Activated naive CD4-positive, alpha-beta T cell treated with anti-CD3 and anti-CD28 coated beads, Interleukin-2, amount 10 ng/mL, durations not matched to agents 7 days and 5 days (primary cell): ENCODE measurements at regions not wholly inside any gene's neighbourhood (a gene's known extent, or its start where the extent isn't known, plus 50 kb on each side); places are given as distances from the start of the nearest gene placed in this dataset.
"Not testable (repeated sequence)": the region's sequence is repeated elsewhere in the genome, so short reads cannot be mapped to it uniquely, and the experiment has no call there.

ENCODE experiments used
- CTCF ChIA-PET: fragments of 350-600 bp; sonication (Branson Sonifier 250); formaldehyde crosslinking; loops from one replicate; lab custom pipeline; 2021; ENCODE audit warnings: antibody characterized with exemption; lab: Charles Lee
- DNase-seq: peaks from one replicate; pipeline ENCODE4 v3.0.0-alpha.2; 2020
- H3K27ac Mint-ChIP-seq: one replicate; pipeline ENCODE4 v1.8.0; 2021; ENCODE audit warnings: mild to moderate bottlenecking, moderate library complexity, mixed read lengths
- H3K27me3 Mint-ChIP-seq: one replicate; pipeline ENCODE4 v1.8.0; 2021; ENCODE audit warnings: mild to moderate bottlenecking, mixed read lengths
- H3K36me3 Mint-ChIP-seq: one replicate; pipeline ENCODE4 v1.8.0; 2021; ENCODE audit warnings: mixed read lengths
- H3K4me1 Mint-ChIP-seq: one replicate; pipeline ENCODE4 v1.8.0; 2021; ENCODE audit warnings: mixed read lengths
- H3K4me3 Mint-ChIP-seq: one replicate; pipeline ENCODE4 v1.8.0; 2021; ENCODE audit warnings: mild to moderate bottlenecking, moderate library complexity, mixed read lengths
- H3K9me3 Mint-ChIP-seq: one replicate; pipeline ENCODE4 v1.8.0; 2021; ENCODE audit warnings: mixed read lengths

DNA sequence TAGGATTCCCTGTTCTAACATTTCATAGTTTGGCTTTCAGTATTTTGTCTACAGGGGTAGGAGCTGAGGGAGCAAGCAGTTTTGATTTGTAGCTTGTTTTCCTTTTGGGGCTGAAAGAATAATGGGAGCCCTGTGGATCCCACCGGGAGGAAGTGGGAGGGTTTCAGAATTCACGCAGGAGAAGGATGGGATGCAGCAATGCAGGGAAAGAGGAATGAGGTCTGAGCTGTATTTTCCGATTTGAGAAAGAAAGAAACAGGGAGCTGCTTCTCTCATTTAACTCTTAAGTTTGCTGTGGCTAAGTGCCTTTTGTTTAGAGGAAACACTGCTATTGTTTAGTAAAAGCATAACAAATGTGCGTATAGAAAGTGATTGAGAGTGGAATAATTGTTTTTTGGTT, 141.0 kb downstream of the ADCYAP1 start:
- Mint-ChIP-seq H3K27ac (no peak overlapping the region), H3K36me3 (no peaks in the 10 kb centered on the region), H3K4me3 (no peak overlapping the region), H3K4me1 (no peaks in the 10 kb centered on the region), H3K27me3 (no peaks in the 10 kb centered on the region), H3K9me3 (no peaks in the 10 kb centered on the region)
- DNase-seq: no peak
- CTCF ChIA-PET: no interaction called here

DNA sequence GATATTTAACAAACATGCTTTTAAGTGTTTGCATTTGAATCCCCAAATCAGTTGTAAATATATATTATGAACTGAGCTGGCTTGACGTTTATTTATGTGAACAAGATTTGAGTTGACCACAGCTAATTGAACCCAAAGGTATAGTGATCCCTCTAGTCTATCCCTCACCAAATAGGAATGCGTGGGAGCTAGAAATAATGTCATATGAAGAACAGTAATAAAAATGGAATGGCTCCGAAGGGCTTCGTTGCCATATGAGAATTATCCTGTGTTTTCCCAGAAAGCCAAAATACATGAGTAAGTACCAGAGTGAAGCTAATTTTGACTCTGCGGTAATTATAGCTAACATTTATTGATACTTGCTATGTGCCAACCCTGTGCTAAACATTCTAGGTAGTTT, 142.7 kb downstream of the ADCYAP1 start:
- no peak for DNase-seq
- Mint-ChIP-seq H3K36me3 (no peaks in the 10 kb centered on the region), H3K27me3 (no peaks in the 10 kb centered on the region), H3K9me3 (no peaks in the 10 kb centered on the region), H3K4me1 (no peaks in the 10 kb centered on the region), H3K27ac (no peak overlapping the region), H3K4me3 (no peak overlapping the region)
- CTCF ChIA-PET: no interaction called here

- Mint-ChIP-seq H3K27ac (no peak overlapping the region), H3K9me3 (no peaks in the 10 kb centered on the region), H3K27me3 (no peaks in the 10 kb centered on the region), H3K4me1 (no peaks in the 10 kb centered on the region), H3K4me3 (no peak overlapping the region), H3K36me3 (no peaks in the 10 kb centered on the region)
- no peak for DNase-seq
- CTCF ChIA-PET: no interaction called here
These were observed 143.4 kb downstream of the ADCYAP1 start for GRCh38 chr18:1048032-1048431.

GRCh38 chr18:1049173-1049572, 144.5 kb downstream of the ADCYAP1 start:
- CTCF ChIA-PET: no interaction called here
- H3K27ac Mint-ChIP-seq: no peak overlapping the region
- H3K9me3 Mint-ChIP-seq: no peaks in the 10 kb centered on the region
- no peaks in the 10 kb centered on the region for H3K36me3 Mint-ChIP-seq
- DNase-seq: no peak
- H3K27me3 Mint-ChIP-seq: no peaks in the 10 kb centered on the region
- no peak overlapping the region for H3K4me3 Mint-ChIP-seq
- H3K4me1 Mint-ChIP-seq: no peaks in the 10 kb centered on the region

DNA sequence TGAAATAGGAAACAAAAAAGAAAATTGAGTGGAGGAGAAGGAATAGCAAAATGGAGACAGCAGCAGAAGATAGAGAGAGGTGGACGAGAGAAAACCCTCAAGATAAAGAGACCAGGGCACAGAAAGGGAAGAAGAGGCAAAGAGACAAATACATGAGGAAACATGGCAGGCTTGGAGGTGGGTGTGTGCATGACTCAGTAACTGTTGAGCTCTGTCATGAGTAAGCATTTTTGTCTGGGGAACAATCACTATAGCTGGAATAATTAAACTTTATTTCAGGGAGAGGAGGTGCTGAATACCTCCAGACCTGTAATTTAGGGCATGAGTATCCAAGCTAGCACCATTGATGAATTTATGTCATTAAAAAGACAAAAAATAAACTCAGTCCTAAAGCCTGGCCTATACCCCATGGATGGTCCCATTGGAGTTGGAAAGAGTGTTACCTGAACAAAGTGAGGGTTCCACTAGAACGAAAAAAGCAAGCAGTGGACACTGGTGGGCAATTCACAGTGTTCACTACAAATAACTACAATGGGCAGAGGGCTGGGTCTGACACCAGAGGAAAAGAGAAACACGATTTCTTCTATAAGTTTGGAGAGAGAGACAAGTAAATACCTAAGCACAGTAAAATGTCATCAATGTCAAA, 145.5 kb downstream of the ADCYAP1 start:
- CTCF ChIA-PET: no interaction called here
- Mint-ChIP-seq H3K27me3 (no peaks in the 10 kb centered on the region), H3K4me3 (no peak overlapping the region), H3K4me1 (no peaks in the 10 kb centered on the region), H3K36me3 (no peaks in the 10 kb centered on the region), H3K27ac (no peak overlapping the region), H3K9me3 (no peaks in the 10 kb centered on the region)
- no peak for DNase-seq

- no peak for DNase-seq
- Mint-ChIP-seq H3K27me3 (no peaks in the 10 kb centered on the region), H3K4me3 (no peak overlapping the region), H3K27ac (no peak overlapping the region), H3K36me3 (no peaks in the 10 kb centered on the region), H3K4me1 (no peaks in the 10 kb centered on the region), H3K9me3 (no peaks in the 10 kb centered on the region)
- CTCF ChIA-PET: no interaction called here
These were observed 147.6 kb downstream of the ADCYAP1 start for GRCh38 chr18:1052301-1052700.

DNA sequence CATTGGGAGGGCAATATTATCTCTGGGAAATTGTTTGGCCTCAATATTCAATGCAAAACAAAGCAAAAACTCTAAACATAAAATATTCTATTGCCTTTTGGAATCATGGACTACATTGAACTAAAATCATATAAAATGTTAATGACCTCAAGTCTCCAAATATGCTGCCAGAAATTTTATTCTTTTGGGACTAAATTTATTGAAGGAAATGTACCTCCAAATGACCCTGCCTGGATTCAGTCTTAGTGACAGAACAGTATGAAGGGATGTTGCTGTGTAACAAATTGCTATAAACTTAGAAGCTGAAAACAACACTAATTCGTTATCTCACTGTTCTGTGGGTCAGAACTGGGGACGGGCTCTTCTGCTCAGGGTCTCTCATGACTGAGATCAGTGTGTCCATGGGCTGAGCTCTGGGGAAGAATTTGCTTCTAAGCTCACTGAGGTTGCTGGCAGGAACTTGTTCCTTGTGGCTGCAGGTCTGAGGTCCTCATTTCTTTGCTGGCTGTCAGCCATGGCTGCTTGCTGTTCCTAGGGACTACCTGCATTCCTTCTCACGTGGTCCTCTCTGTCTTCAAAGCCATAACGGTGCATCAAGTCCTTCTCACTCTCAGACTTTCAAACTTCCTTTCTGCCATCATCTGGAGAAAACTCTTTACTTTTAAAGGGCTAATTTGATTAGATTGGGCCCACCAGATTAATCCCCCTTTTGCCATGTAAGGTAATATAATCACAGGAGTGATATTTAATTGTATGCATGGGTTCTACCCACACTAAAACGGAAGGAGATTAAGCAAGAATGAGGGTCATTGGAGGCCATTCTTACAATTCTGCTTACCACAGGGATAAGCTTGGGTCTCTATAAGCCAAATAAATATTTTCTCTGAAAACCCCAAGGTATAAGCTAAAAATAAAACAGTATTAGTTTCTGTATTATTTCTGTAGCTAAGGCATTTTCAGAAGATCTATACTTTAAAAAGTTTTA, 149.0 kb downstream of the ADCYAP1 start:
- no peak for DNase-seq
- Mint-ChIP-seq H3K4me3 (no peak overlapping the region), H3K4me1 (no peaks in the 10 kb centered on the region), H3K36me3 (no peaks in the 10 kb centered on the region), H3K27me3 (no peaks in the 10 kb centered on the region), H3K27ac (no peak overlapping the region), H3K9me3 (peaks cover 3% of the 10 kb centered on the region)
- CTCF ChIA-PET: no interaction called here

DNA sequence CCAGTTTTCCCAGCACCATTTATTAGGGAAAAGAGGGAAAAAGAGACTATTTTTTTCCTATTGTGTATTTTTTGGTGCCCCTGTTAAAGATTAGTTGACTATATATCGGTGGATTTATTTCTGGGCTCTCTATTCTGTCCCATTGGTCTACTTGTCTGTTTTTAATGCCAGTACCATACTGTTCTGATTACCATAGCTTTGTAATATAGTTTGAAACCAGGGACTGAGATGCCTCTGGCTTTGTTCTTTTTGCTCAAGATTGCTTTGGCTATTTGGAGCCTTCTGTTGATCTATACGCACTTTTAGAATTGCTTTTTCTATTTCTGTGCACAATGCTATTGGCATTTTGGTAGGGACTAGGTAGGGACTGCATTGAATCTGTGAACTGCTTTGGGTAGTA, 151.7 kb downstream of the ADCYAP1 start:
- H3K4me1 Mint-ChIP-seq: no peaks in the 10 kb centered on the region

GRCh38 chr18:1057367-1057766, 152.7 kb downstream of the ADCYAP1 start:
- Mint-ChIP-seq H3K9me3 (peaks cover 6% of the 10 kb centered on the region), H3K27me3 (no peaks in the 10 kb centered on the region), H3K4me1 (no peaks in the 10 kb centered on the region), H3K27ac (no peak overlapping the region), H3K4me3 (no peak overlapping the region), H3K36me3 (no peaks in the 10 kb centered on the region)
- CTCF ChIA-PET: no interaction called here
- DNase-seq: no peak

More for the DNA sequence above, 151.7 kb downstream of the ADCYAP1 start:
- no peak for DNase-seq
- peaks cover 6% of the 10 kb centered on the region for H3K9me3 Mint-ChIP-seq
- H3K27me3 Mint-ChIP-seq: no peaks in the 10 kb centered on the region
- H3K27ac Mint-ChIP-seq: no peak overlapping the region
- H3K4me3 Mint-ChIP-seq: no peak overlapping the region
- CTCF ChIA-PET: no interaction called here
- H3K36me3 Mint-ChIP-seq: no peaks in the 10 kb centered on the region

DNA sequence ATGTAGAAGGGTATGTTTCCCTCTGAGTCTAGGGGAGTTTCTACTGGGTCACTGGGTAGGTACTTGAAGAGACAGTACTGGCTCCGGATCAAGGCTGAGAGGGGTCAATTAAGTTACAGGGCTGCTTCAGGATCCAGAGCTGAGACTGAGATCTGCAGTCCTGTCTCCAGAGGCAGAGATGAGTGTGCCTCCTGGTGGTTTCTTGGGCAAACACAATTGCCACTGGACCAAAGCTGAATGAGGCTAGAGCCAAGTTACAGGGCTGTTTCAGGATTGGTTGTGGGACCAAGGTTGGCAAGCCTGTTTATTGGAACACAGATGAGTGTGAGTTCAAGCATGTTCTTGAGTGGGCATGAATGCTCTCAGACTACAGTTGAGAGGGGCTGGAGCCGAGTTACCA, 157.9 kb downstream of the ADCYAP1 start:
- Mint-ChIP-seq H3K9me3 (peaks cover 5% of the 10 kb centered on the region), H3K4me1 (no peaks in the 10 kb centered on the region), H3K36me3 (no peaks in the 10 kb centered on the region), H3K27ac (no peak overlapping the region), H3K4me3 (no peak overlapping the region), H3K27me3 (no peaks in the 10 kb centered on the region)
- CTCF ChIA-PET: no interaction called here
- no peak for DNase-seq

DNA sequence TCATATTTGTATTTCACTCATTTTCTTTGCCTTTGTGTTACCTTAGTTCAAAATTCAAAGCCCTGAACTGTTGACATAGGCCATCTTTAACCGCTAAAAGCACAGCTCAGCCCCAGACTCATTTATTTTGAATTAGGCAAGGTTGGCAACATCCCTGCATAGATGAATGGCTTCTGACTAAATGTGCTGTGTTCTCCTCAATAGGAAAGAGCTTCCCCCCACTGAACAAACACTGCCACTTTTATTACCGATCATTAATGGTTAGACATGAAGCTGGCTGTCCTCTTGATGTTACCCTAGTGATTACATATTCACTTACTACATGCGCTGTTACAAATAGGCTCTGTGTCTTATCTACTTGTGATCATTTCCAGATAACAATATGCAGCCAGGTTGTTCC, 170.7 kb downstream of the ADCYAP1 start:
- no peaks in the 10 kb centered on the region for H3K9me3 Mint-ChIP-seq
- H3K4me3 Mint-ChIP-seq: no peak overlapping the region
- H3K4me1 Mint-ChIP-seq: no peaks in the 10 kb centered on the region
- H3K27me3 Mint-ChIP-seq: no peaks in the 10 kb centered on the region
- DNase-seq: no peak
- no peak overlapping the region for H3K27ac Mint-ChIP-seq
- H3K36me3 Mint-ChIP-seq: no peaks in the 10 kb centered on the region
- CTCF ChIA-PET: no interaction called here

DNA sequence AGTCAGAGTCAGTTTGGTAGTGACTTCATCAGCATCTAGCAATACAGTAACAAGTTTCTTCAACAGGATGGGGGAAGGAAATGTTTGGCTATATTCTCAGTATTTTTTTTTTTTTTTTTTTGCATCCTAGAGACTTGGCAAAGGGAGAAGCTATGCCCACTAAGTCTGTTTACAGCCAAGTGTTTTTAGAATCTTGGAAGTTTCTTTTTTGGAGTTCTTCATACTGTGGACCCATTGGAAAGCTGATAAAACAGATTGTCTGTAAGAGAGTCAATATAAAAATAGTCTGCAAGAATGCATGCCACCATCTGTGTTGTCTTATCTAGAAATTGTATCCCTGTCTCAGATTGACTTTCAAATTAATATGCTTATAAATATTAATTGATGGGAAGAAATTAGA, 171.2 kb downstream of the ADCYAP1 start:
- Mint-ChIP-seq H3K9me3 (no peaks in the 10 kb centered on the region), H3K4me1 (no peaks in the 10 kb centered on the region), H3K4me3 (no peak overlapping the region), H3K27me3 (no peaks in the 10 kb centered on the region), H3K27ac (no peak overlapping the region), H3K36me3 (no peaks in the 10 kb centered on the region)
- no peak for DNase-seq
- CTCF ChIA-PET: no interaction called here

DNA sequence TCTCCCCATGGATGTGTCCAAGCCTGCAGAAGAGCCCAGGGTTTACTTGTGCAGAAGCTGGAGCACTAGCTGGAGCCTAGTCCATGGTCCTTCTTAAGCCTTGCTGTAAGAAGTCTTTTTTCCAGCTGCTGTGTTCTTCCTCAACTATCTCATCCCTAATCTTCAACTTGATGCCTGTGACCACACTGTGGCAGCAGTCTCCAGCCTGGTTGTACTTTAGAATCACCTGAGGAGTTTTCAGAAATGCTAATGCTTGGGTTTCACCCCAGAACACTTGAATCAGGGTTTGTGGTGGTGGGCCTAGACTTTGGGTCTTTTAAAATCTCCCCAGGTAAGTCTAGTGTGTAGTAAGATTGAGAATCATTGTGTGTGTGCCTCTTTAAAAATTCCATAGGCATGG, 173.6 kb downstream of the ADCYAP1 start:
- H3K27me3 Mint-ChIP-seq: no peaks in the 10 kb centered on the region
- no peak overlapping the region for H3K27ac Mint-ChIP-seq
- H3K36me3 Mint-ChIP-seq: no peaks in the 10 kb centered on the region
- no peak for DNase-seq
- no peaks in the 10 kb centered on the region for H3K4me1 Mint-ChIP-seq
- H3K4me3 Mint-ChIP-seq: no peak overlapping the region
- CTCF ChIA-PET: no interaction called here
- no peaks in the 10 kb centered on the region for H3K9me3 Mint-ChIP-seq

DNA sequence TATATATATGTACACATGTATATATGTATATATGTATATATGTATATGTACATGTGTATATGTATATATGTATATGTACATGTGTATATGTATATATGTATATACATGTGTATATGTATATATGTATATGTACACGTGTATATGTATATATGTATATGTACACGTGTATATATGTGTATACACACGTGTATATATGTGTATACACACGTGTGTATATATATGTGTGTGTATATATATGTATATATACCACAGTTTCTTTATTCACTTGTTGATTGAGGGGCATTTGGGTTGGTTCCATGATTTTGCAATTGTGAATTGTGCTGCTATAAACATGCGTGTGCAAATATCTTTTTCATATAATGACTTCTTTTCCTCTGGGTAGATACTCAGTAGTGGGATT, 179.0 kb downstream of the ADCYAP1 start:
- CTCF ChIA-PET, H3K4me1 Mint-ChIP-seq, H3K9me3 Mint-ChIP-seq, H3K36me3 Mint-ChIP-seq, DNase-seq, H3K4me3 Mint-ChIP-seq, H3K27ac Mint-ChIP-seq, H3K27me3 Mint-ChIP-seq: not testable (repeated sequence)

DNA sequence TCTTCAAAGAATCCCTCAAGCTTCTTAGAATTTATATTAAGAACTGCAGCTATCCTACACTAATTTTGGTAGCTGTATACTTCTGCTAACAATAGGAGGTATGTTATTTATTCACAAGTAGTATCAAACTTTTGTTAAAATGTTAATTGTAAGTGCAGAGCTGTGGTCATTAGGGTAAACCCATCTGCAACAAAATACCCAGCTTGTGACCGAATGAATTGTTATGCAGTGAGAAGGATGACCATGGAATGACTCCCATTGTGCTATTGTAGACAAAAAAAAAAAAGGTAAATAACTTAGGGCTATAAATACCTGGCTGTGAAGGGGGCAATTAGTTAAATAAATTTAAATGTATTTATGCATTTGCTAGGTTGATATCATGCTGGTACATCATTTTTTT, 186.1 kb downstream of the ADCYAP1 start:
- Mint-ChIP-seq H3K36me3 (no peaks in the 10 kb centered on the region), H3K4me3 (no peak overlapping the region), H3K27me3 (no peaks in the 10 kb centered on the region), H3K9me3 (peaks cover 12% of the 10 kb centered on the region), H3K4me1 (no peaks in the 10 kb centered on the region), H3K27ac (no peak overlapping the region)
- DNase-seq: no peak
- CTCF ChIA-PET: no interaction called here
